Activated T-cell treated with anti-CD3 and anti-CD28 coated beads, Interleukin-2, amount 50 U/mL, for 72 hours (primary cell): ENCODE measurements at regions not wholly inside any gene's neighbourhood (a gene's known extent, or its start where the extent isn't known, plus 50 kb on each side); places are given as distances from the start of the nearest gene placed in this dataset.

Source experiments
- ATAC-seq, 2 donors: fragments of 150-1000 bp; cut with Tn5 transposase; replicated peaks in 1 of 2; 2 replicates each; pipeline ENCODE4 v1.10.0; 2021; ENCODE audit warnings: moderate library complexity in 2 of 2, mild to moderate bottlenecking in 1 of 2
- DNase-seq, 2 donors: peaks; one replicate each; pipeline ENCODE4 v3.0.0; 2021 to 2022; ENCODE audit warnings: mixed read lengths in 1 of 2
- H3K27ac Mint-ChIP-seq: one replicate; pipeline ENCODE4 v1.8.0; 2022; ENCODE audit warnings: mild to moderate bottlenecking, moderate library complexity, mixed read lengths
- H3K27me3 Mint-ChIP-seq: one replicate; pipeline ENCODE4 v1.8.0; 2022; ENCODE audit warnings: low read depth, mixed read lengths
- H3K36me3 Mint-ChIP-seq, 2 donors: one replicate each; pipeline ENCODE4 v1.8.0; 2022; ENCODE audit warnings: mixed read lengths in 2 of 2, mild to moderate bottlenecking in 1 of 2; ENCODE audit not compliant: insufficient read depth in 2 of 2
- H3K4me1 Mint-ChIP-seq: one replicate; pipeline ENCODE4 v1.8.0; 2022; ENCODE audit warnings: low read depth, mixed read lengths
- H3K4me3 Mint-ChIP-seq, 2 donors: one replicate each; pipeline ENCODE4 v1.8.0; 2022; ENCODE audit warnings: mild to moderate bottlenecking in 2 of 2, mixed read lengths in 2 of 2, moderate library complexity in 2 of 2
- H3K9me3 Mint-ChIP-seq, 2 donors: one replicate each; pipeline ENCODE4 v1.8.0; 2022; ENCODE audit warnings: mixed read lengths in 2 of 2

DNA sequence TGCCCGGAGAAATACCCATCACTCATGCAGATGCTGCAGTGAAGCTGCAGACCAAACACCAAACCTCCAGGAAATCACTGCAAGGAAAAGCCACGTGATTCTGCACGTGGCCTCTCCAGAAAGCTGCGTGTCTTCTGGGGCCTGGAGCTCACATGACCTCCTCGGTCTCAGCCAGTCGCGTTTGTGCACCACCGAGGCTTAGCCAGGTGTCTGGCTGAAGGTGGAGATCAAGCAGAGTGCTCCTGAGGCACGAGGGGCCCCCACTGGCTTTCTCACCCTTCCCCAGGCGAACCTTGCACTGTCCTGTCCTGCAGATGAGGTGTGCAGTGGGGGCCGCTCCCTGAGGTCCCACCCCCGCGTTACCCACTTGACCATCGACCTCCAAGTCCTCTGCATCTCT, 257.3 kb downstream of the RBFOX3 start:
- H3K4me1 Mint-ChIP-seq: no peaks in the 10 kb centered on the region
- peaks cover 0 to 5% of the 10 kb centered on the region in 2 donors for H3K36me3 Mint-ChIP-seq
- DNase-seq (no peak), ATAC-seq (no peak)
- peaks cover 4 to 6% of the 10 kb centered on the region in 2 donors for H3K9me3 Mint-ChIP-seq
- H3K27ac Mint-ChIP-seq: no peak overlapping the region
- no peak overlapping the region for H3K4me3 Mint-ChIP-seq
- peaks cover 26% of the 10 kb centered on the region for H3K27me3 Mint-ChIP-seq

DNA sequence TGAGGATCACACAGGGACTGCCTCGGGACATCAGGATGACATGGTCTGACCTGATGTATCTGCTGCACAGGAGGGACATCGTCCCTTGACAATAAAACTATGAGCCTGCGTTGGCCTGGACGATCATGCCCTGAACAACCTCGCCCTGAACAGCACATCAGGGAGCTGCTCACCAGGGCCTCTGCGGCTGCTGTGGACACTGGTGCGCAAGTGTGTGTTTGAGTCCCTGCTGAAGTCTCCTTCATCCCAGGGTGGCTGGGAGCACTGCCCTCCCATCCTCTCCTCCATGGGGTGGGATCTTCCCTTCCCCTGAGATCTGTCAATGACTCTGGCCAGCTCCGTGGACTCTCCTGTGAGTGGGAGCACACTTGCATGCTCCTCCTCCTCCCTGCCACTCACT, 257.8 kb downstream of the RBFOX3 start:
- H3K36me3 Mint-ChIP-seq: peaks cover 0 to 5% of the 10 kb centered on the region in 2 donors
- DNase-seq: no peak
- H3K9me3 Mint-ChIP-seq: peaks cover 4 to 6% of the 10 kb centered on the region in 2 donors
- H3K27me3 Mint-ChIP-seq: peaks cover 27% of the 10 kb centered on the region
- no peak overlapping the region for H3K4me3 Mint-ChIP-seq
- ATAC-seq: no peak
- H3K4me1 Mint-ChIP-seq: no peaks in the 10 kb centered on the region
- H3K27ac Mint-ChIP-seq: no peak overlapping the region

DNA sequence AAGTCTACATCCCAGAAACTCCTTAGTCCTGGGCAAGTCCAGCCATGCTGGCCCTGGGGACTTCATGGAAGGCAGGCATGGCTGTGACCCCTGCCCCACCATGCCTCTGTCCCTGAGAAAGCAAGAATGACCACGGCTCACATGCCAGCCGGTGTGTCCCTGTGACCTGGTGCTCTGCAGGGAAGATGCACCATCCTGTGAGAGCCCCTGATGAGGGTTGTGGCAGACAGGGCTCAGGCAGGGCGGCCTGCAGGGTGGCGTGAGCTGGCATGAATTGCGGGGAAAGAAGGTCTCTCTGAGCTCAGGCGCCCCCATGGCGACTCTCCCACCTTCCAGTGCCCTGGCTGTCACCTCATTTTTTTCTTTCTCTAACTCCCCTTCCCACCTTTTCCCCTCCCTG, 260.3 kb downstream of the RBFOX3 start:
- no peak overlapping the region for H3K27ac Mint-ChIP-seq
- no peaks in the 10 kb centered on the region for H3K4me1 Mint-ChIP-seq
- H3K36me3 Mint-ChIP-seq: peaks cover 0 to 5% of the 10 kb centered on the region in 2 donors
- no peak overlapping the region for H3K4me3 Mint-ChIP-seq
- H3K27me3 Mint-ChIP-seq: peaks cover 51% of the 10 kb centered on the region
- ATAC-seq: no peak
- peaks cover 4 to 6% of the 10 kb centered on the region in 2 donors for H3K9me3 Mint-ChIP-seq
- no peak for DNase-seq

GRCh38 chr17:79349506-79350400, 261.1 kb downstream of the RBFOX3 start:
- no peak overlapping the region for H3K4me3 Mint-ChIP-seq
- peaks cover 59% of the 10 kb centered on the region for H3K27me3 Mint-ChIP-seq

GRCh38 chr17:79342376-79342775, 267.8 kb downstream of the ENGASE start:
- H3K4me1 Mint-ChIP-seq: no peaks in the 10 kb centered on the region
- DNase-seq: no peak
- no peak overlapping the region for H3K27ac Mint-ChIP-seq
- H3K36me3 Mint-ChIP-seq: no peaks in the 10 kb centered on the region
- ATAC-seq: no peak
- peaks cover 0 to 5% of the 10 kb centered on the region in 2 donors for H3K9me3 Mint-ChIP-seq
- H3K4me3 Mint-ChIP-seq: no peak overlapping the region
- peaks cover 45% of the 10 kb centered on the region for H3K27me3 Mint-ChIP-seq

More at GRCh38 chr17:79349506-79350400, 261.1 kb downstream of the RBFOX3 start:
- H3K36me3 Mint-ChIP-seq: peaks cover 0 to 5% of the 10 kb centered on the region in 2 donors
- H3K27ac Mint-ChIP-seq: no peak overlapping the region
- ATAC-seq: no peak
- no peaks in the 10 kb centered on the region for H3K4me1 Mint-ChIP-seq
- peaks cover 4 to 11% of the 10 kb centered on the region in 2 donors for H3K9me3 Mint-ChIP-seq
- DNase-seq: no peak

DNA sequence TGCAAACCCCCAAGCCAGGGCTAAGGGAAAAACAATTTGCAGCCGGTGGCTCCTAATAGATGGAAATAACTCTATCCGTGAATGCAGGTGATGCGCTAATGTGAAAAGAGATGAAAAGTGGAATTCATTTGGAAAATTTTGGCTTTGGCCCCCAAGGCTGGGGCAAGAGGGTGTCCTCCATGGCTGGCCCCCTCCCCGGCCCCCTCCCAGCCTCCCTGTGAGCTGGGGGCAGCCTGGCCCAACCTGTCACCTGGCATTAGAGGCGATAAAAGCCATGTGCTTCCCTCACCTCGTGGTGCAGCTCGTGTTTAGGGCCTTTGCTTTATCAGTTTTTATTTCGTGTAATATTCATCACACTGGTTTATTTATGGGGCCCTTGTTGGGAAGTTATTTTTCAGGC, 267.2 kb downstream of the ENGASE start:
- Mint-ChIP-seq H3K4me3 (no peak overlapping the region), H3K36me3 (no peaks in the 10 kb centered on the region), H3K27me3 (peaks cover 40% of the 10 kb centered on the region), H3K27ac (no peak overlapping the region), H3K4me1 (no peaks in the 10 kb centered on the region), H3K9me3 (peaks cover 0 to 5% of the 10 kb centered on the region in 2 donors)
- DNase-seq: no peak
- no peak for ATAC-seq

DNA sequence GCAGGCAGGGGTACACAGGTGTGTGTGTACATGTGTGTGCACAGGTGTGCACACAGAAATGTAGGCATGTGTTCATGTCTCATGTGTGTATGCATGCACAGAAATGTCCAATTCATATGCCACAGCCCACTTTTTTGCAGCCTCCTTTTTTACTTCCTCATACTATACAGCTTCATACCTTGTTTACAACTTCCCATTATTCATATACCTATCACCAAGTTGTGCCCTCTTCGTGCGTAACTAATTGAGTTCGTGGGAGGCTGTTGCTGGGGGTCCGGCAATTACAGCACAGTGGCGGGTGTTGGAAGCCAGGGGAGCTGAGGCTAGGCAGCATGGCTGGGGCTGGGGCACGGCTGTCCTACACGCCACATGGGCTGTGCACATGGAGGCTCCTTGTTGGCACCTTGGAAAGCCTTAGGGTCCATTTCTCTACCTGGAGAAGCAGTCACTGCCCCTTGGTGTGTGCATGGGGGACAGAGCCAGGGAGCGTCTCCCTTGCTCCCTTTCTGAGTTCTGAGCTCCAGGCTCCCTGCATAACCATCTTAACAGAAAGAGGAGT, 266.7 kb downstream of the ENGASE start:
- ATAC-seq (no peak), DNase-seq (no peak)
- Mint-ChIP-seq H3K4me3 (no peak overlapping the region), H3K36me3 (no peaks in the 10 kb centered on the region), H3K27me3 (peaks cover 35% of the 10 kb centered on the region), H3K27ac (no peak overlapping the region), H3K9me3 (peaks cover 0 to 5% of the 10 kb centered on the region in 2 donors), H3K4me1 (no peaks in the 10 kb centered on the region)

DNA sequence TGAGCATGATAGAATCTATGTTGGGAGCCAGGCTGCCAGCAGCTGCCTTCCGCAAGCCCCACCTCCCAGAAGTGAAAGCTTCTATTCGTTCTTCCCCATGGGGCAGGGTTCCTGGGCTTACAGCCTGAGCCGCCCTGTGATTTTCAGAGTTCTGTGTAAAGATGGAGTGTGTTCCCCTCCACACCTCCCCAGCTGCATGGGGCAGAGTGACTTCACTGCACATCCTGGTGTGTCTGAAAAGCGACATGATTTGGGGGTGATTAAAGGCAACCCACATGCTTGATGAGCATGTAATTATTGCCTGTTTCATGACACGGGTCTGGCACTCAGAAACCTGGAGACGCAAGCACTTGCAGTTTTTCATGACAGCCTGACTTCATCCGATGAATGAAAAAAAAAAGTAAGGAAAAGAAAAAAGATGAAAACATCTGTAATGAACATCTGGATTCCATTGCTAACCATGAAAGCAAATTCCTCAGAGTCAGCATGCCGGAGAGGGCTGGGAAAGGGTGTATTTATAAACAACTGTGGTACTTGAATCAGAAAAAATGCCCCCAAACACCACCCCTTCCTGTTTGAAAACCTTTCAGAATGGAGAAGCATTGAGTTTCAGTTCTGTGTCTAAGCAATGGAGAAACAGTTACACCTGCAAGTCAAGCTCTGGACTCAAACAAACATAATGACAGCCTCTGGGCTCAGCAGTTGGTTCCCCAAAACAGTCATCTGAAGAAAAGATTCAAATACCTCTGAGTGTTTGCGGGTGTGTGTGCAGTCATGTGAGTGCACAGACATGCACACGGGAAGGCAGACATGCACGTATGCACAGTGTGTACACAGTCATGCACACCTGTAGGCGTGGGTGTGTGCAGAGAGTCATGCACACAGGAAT, 266.0 kb downstream of the ENGASE start:
- H3K4me1 Mint-ChIP-seq: no peaks in the 10 kb centered on the region
- DNase-seq (no peak), ATAC-seq (no peak)
- no peak overlapping the region for H3K4me3 Mint-ChIP-seq
- H3K27ac Mint-ChIP-seq: no peak overlapping the region
- H3K9me3 Mint-ChIP-seq: peaks cover 0 to 5% of the 10 kb centered on the region in 2 donors
- H3K36me3 Mint-ChIP-seq: no peaks in the 10 kb centered on the region
- H3K27me3 Mint-ChIP-seq: peaks cover 30% of the 10 kb centered on the region

- ATAC-seq (no peak), DNase-seq (no peak)
- Mint-ChIP-seq H3K9me3 (no peaks in the 10 kb centered on the region), H3K4me1 (no peaks in the 10 kb centered on the region), H3K36me3 (no peaks in the 10 kb centered on the region), H3K27me3 (peaks cover 22% of the 10 kb centered on the region), H3K27ac (no peak overlapping the region), H3K4me3 (no peak overlapping the region)
Measured at GRCh38 chr17:79339321-79339720, 264.7 kb downstream of the ENGASE start.

GRCh38 chr17:79338604-79339003, 264.0 kb downstream of the ENGASE start:
- H3K36me3 Mint-ChIP-seq: no peaks in the 10 kb centered on the region
- peaks cover 29% of the 10 kb centered on the region for H3K27me3 Mint-ChIP-seq
- H3K27ac Mint-ChIP-seq: no peak overlapping the region
- no peak for ATAC-seq
- no peak for DNase-seq
- H3K4me1 Mint-ChIP-seq: no peaks in the 10 kb centered on the region
- H3K9me3 Mint-ChIP-seq: no peaks in the 10 kb centered on the region
- H3K4me3 Mint-ChIP-seq: no peak overlapping the region

- no peak overlapping the region for H3K27ac Mint-ChIP-seq
- no peak overlapping the region for H3K4me3 Mint-ChIP-seq
- DNase-seq: no peak
- H3K36me3 Mint-ChIP-seq: no peaks in the 10 kb centered on the region
- ATAC-seq: no peak
- peaks cover 31% of the 10 kb centered on the region for H3K27me3 Mint-ChIP-seq
- no peaks in the 10 kb centered on the region for H3K9me3 Mint-ChIP-seq
- H3K4me1 Mint-ChIP-seq: no peaks in the 10 kb centered on the region
Measured at GRCh38 chr17:79338152-79338551, 263.5 kb downstream of the ENGASE start.

- Mint-ChIP-seq H3K27me3 (peaks cover 33% of the 10 kb centered on the region), H3K4me1 (no peaks in the 10 kb centered on the region), H3K9me3 (no peaks in the 10 kb centered on the region), H3K4me3 (no peak overlapping the region), H3K36me3 (no peaks in the 10 kb centered on the region), H3K27ac (no peak overlapping the region)
- ATAC-seq: no peak
- no peak for DNase-seq
Measured at GRCh38 chr17:79337053-79337452, 262.4 kb downstream of the ENGASE start.

- no peaks in the 10 kb centered on the region for H3K36me3 Mint-ChIP-seq
- DNase-seq: no peak
- no peak overlapping the region for H3K27ac Mint-ChIP-seq
- no peak overlapping the region for H3K4me3 Mint-ChIP-seq
- ATAC-seq: no peak
- H3K4me1 Mint-ChIP-seq: no peaks in the 10 kb centered on the region
- peaks cover 41% of the 10 kb centered on the region for H3K27me3 Mint-ChIP-seq
- no peaks in the 10 kb centered on the region for H3K9me3 Mint-ChIP-seq
Measured at GRCh38 chr17:79335456-79335855, 260.8 kb downstream of the ENGASE start.
